ENCODE measurements at regions not wholly inside any gene's neighbourhood (a gene's known extent, or its start where the extent isn't known, plus 50 kb on each side); places are given as distances from the start of the nearest gene placed in this dataset.
"Not testable (repeated sequence)": the region's sequence is repeated elsewhere in the genome, so short reads cannot be mapped to it uniquely, and the experiment has no call there.

- DNase-seq (ENCODE audit: low read depth) = no peak
Measured at GRCh38 chr11:64428693-64429092, 69.7 kb downstream of the RPS6KA4 start.

- DNase-seq (ENCODE audit: low read depth) = no peak
Measured at GRCh38 chr11:64429970-64430369, 71.0 kb downstream of the RPS6KA4 start.

GRCh38 chr11:64430645-64431044 is 71.7 kb downstream of the RPS6KA4 start:
- no peak for DNase-seq (ENCODE audit: low read depth)

GRCh38 chr11:64436000-64436399 is 77.0 kb downstream of the RPS6KA4 start:
- no peak for DNase-seq (ENCODE audit: low read depth)

GRCh38 chr11:64437426-64437825 is 78.5 kb downstream of the RPS6KA4 start:
- DNase-seq (ENCODE audit: low read depth) = no peak

GRCh38 chr11:64438986-64439771 is 80.2 kb downstream of the RPS6KA4 start:
- DNase-seq (ENCODE audit: low read depth) = no peak

- not testable (repeated sequence) for DNase-seq (ENCODE audit: low read depth)
Measured at GRCh38 chr11:64439772-64440491, 81.0 kb downstream of the RPS6KA4 start.

- no peak for DNase-seq (ENCODE audit: low read depth)
Measured at GRCh38 chr11:64441127-64441526, 82.2 kb downstream of the RPS6KA4 start.

- DNase-seq (ENCODE audit: low read depth) = no peak
Measured at GRCh38 chr11:64443001-64443400, 84.0 kb downstream of the RPS6KA4 start.

- DNase-seq (ENCODE audit: low read depth) = no peak
Measured at GRCh38 chr11:64444838-64445441, 86.0 kb downstream of the RPS6KA4 start.

GRCh38 chr11:64445651-64446050 is 86.7 kb downstream of the RPS6KA4 start:
- no peak for DNase-seq (ENCODE audit: low read depth)

- DNase-seq (ENCODE audit: low read depth) = no peak
Measured at GRCh38 chr11:64447831-64448598, 89.1 kb downstream of the RPS6KA4 start.

- DNase-seq (ENCODE audit: low read depth) = peak; percentile 49
Measured at GRCh38 chr11:64448599-64449380, 89.8 kb downstream of the RPS6KA4 start.

- DNase-seq (ENCODE audit: low read depth) = peak; percentile 61
Measured at GRCh38 chr11:64449381-64450167, 90.6 kb downstream of the RPS6KA4 start.

- no peak for DNase-seq (ENCODE audit: low read depth)
Measured at GRCh38 chr11:64450168-64450560, 91.2 kb downstream of the RPS6KA4 start.

GRCh38 chr11:64451856-64452255 is 92.9 kb downstream of the RPS6KA4 start:
- DNase-seq (ENCODE audit: low read depth) = no peak

- no peak for DNase-seq (ENCODE audit: low read depth)
Measured at GRCh38 chr11:64453466-64453865, 94.5 kb downstream of the RPS6KA4 start.

- no peak for DNase-seq (ENCODE audit: low read depth)
Measured at GRCh38 chr11:64455456-64456261, 96.7 kb downstream of the RPS6KA4 start.

- no peak for DNase-seq (ENCODE audit: low read depth)
Measured at GRCh38 chr11:64456509-64457320, 97.8 kb downstream of the RPS6KA4 start.
